Activated naive CD8-positive, alpha-beta T cell treated with anti-CD3 and anti-CD28 coated beads for 36 hours (primary cell): ENCODE measurements at regions not wholly inside any gene's neighbourhood (a gene's known extent, or its start where the extent isn't known, plus 50 kb on each side); places are given as distances from the start of the nearest gene placed in this dataset.
"Not testable (repeated sequence)": the region's sequence is repeated elsewhere in the genome, so short reads cannot be mapped to it uniquely, and the experiment has no call there.

Experiments
- DNase-seq: peaks from one replicate; pipeline ENCODE4 v3.0.0; 2021
- H3K27ac Mint-ChIP-seq: one replicate; pipeline ENCODE4 v1.8.0; 2022; ENCODE audit warnings: mild to moderate bottlenecking, moderate library complexity, mixed read lengths
- H3K27me3 Mint-ChIP-seq: one replicate; pipeline ENCODE4 v1.8.0; 2022; ENCODE audit warnings: mild to moderate bottlenecking, mixed read lengths
- H3K36me3 Mint-ChIP-seq: one replicate; pipeline ENCODE4 v1.8.0; 2021; ENCODE audit warnings: mild to moderate bottlenecking, mixed read lengths
- H3K4me1 Mint-ChIP-seq: one replicate; pipeline ENCODE4 v1.8.0; 2021; ENCODE audit warnings: mixed read lengths
- H3K4me3 Mint-ChIP-seq: one replicate; pipeline ENCODE4 v1.8.0; 2022; ENCODE audit warnings: mild to moderate bottlenecking, moderate library complexity, mixed read lengths
- H3K9me3 Mint-ChIP-seq: one replicate; pipeline ENCODE4 v1.8.0; 2022; ENCODE audit warnings: mixed read lengths

DNA sequence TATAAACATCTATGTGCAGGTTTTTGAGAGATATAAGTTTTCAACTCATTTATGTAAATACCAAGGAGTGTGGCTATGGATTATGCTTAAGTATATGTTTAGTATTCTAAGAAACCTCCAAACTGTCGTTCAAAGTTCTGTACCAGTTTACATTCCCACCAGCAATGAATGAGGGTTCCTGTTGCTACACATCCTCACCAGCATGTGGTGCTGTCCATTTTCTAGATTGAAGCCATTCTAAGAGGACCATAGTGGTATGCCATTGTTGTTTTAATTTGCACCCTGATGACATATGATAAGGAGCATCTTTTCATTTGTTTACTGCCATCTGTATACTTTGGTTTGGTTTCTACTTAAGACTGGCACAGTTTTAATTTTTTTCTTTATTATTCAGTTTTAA is 2097.9 kb downstream of the LRRC4C start:
- Mint-ChIP-seq H3K4me3 (no peak overlapping the region), H3K4me1 (no peaks in the 10 kb centered on the region), H3K9me3 (no peaks in the 10 kb centered on the region), H3K36me3 (no peaks in the 10 kb centered on the region), H3K27me3 (no peaks in the 10 kb centered on the region), H3K27ac (no peak overlapping the region)
- DNase-seq, result no peak

DNA sequence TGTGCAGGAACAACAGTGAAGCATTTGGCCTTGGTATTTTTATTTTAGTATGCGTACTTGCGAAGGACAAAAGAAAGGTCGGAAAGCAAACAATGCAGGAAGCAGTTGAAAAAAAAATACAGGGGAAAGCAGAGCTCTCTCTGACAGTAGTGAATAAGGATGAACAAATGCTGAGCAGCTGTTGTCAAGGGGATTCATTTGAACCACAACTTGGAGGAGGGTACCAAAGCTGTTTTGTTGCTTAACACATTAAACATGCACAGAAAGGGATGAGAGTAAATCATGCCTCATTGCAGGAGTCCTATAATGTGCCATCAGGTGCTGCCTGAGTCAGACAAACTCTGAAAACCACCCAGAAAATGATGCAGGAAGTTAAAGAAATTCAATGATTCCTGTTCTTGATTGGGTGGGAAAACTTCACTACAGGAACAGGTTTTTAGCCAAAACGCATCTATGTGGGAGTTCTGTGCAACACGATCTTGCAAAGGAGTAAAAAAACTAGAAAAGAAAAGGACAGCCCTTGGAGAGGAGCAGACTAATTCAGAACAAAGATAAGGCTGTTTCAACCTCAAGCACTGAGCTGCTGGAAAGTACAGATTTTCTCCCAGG is 2113.5 kb downstream of the LRRC4C start:
- Mint-ChIP-seq H3K9me3 (no peaks in the 10 kb centered on the region), H3K4me3 (no peak overlapping the region), H3K4me1 (no peaks in the 10 kb centered on the region), H3K36me3 (no peaks in the 10 kb centered on the region), H3K27ac (no peak overlapping the region), H3K27me3 (no peaks in the 10 kb centered on the region)
- DNase-seq, result no peak

DNA sequence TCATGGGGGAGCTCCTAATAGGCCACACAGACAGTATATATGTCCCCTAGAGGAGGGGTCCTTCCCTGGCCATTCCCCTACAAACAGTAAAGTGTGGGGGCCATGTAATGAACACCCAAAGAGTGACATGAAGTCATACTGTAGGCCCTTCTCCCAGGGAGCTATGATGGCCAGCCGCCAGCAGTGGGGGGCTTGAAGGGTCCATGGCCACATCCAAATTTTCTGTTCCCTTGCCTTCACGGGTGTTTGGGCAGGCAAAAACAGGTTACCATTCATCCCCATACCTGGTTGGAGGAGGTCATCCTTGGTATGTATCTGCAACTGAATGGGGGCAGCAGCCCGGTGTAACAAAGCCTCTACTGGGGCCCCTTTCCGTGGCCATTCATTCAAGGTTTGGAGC is 2118.0 kb downstream of the LRRC4C start:
- no peak for DNase-seq
- H3K9me3 Mint-ChIP-seq, result peaks cover 7% of the 10 kb centered on the region
- H3K4me3 Mint-ChIP-seq, result no peak overlapping the region
- H3K36me3 Mint-ChIP-seq, result no peaks in the 10 kb centered on the region
- no peak overlapping the region for H3K27ac Mint-ChIP-seq
- no peaks in the 10 kb centered on the region for H3K4me1 Mint-ChIP-seq
- no peaks in the 10 kb centered on the region for H3K27me3 Mint-ChIP-seq

DNA sequence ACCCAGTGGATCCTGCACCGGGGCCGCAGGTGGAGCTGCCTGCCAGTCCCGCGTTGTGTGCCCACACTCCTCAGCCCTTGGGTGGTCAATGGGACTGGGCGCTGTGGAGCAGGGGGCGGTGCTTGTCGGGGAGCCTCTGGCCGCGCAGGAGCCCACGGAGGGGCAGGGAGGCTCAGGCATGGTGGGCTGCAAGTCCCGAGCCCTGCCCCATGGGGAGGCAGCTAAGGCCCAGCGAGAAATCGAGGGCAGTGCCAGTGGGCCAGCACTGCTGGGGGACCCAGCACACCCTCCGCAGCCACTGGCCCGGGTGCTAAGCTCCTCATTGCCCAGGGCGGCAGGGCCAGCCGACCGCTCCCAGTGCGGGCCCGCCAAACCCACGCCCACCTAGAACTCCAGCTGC is 2126.4 kb downstream of the LRRC4C start:
- not testable (repeated sequence) for H3K27ac Mint-ChIP-seq, H3K9me3 Mint-ChIP-seq, H3K36me3 Mint-ChIP-seq, DNase-seq, H3K4me1 Mint-ChIP-seq, H3K27me3 Mint-ChIP-seq, H3K4me3 Mint-ChIP-seq

DNA sequence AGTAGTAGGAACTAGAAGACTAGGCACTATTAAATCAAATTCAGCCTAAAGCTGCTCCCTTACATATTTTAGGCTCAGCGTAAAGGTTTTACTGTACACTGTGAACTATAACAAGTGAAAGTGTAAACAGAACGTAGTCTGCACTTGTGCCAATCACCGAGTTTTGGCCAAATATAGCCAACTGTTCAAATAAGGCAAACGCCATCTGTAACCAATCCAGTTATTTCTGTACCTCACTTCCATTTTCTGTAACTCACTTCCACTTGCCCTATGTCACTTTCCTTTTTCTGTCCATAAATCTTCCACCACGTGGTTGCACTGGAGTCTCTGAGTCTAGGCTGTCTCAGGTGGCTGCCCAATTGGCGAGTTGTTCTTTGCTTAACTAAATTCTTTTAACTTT is 2132.2 kb downstream of the LRRC4C start:
- H3K27me3 Mint-ChIP-seq, result no peaks in the 10 kb centered on the region
- H3K36me3 Mint-ChIP-seq, result no peaks in the 10 kb centered on the region
- H3K4me1 Mint-ChIP-seq, result no peaks in the 10 kb centered on the region
- no peak overlapping the region for H3K4me3 Mint-ChIP-seq
- no peak for DNase-seq
- no peak overlapping the region for H3K27ac Mint-ChIP-seq
- peaks cover 4% of the 10 kb centered on the region for H3K9me3 Mint-ChIP-seq

DNA sequence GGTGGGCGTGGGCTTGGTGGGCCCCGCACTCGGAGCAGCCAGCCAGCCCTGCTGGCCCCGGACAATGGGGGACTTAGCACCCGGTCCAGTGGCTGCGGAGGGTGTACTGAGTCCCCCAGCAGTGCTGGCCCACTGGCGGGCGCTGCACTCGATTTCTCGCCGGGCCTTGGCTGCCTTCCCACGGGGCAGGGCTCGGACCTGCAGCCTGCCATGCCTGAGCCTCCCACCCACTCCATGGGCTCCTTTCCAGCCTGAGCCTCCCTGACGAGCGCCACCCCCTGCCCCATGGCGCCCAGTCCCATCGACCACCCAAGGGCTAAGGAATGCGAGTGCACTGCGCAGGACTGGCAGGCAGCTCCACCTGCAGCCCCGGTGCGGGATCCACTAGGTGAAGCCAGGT is 2147.6 kb downstream of the LRRC4C start:
- H3K4me1 Mint-ChIP-seq, DNase-seq, H3K27ac Mint-ChIP-seq, H3K4me3 Mint-ChIP-seq, H3K36me3 Mint-ChIP-seq, H3K27me3 Mint-ChIP-seq: not testable (repeated sequence)
- H3K9me3 Mint-ChIP-seq, result peaks cover 20% of the 10 kb centered on the region

DNA sequence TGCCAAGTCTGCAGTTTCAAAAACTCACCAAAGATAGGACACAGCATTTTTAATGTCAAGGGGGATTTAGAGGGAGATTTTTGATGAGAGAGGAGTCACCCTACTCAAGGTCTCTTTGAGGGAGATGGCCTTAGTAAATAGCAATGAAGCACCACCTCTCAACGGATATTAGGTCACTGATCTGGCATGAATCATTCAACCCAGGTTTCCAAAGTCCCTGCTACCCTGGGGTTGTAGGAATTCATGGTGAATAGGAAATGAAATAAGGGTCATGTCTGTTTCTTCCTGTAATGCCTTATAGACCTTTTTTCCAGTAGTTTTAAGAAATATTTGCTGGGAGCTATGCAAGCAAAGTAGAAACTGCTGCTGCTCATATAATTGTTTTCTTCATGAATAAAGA is 2154.9 kb downstream of the LRRC4C start:
- H3K27ac Mint-ChIP-seq, result no peak overlapping the region
- H3K4me1 Mint-ChIP-seq, result no peaks in the 10 kb centered on the region
- no peak overlapping the region for H3K4me3 Mint-ChIP-seq
- DNase-seq, result no peak
- H3K27me3 Mint-ChIP-seq, result no peaks in the 10 kb centered on the region
- H3K9me3 Mint-ChIP-seq, result peaks cover 10% of the 10 kb centered on the region
- no peaks in the 10 kb centered on the region for H3K36me3 Mint-ChIP-seq

DNA sequence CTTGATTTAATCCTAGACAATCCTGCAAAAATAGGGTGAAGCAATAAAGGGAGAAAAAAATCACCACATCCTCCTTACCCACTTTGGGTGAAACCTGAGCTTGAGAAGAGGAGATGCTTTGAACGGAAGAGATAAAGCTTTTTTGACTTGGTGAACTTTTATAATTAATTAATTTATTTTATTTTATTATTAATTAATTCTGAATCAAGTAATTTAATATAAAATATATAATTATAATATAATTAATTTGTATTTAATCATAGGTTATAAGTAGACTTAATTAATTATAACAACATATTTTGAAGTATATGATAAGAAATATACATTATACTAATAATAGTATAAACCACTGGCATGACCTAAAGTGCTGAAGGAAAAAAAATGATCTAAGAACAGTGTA is 2164.8 kb downstream of the LRRC4C start:
- H3K9me3 Mint-ChIP-seq, result peaks cover 6% of the 10 kb centered on the region
- no peak overlapping the region for H3K27ac Mint-ChIP-seq
- H3K36me3 Mint-ChIP-seq, result no peaks in the 10 kb centered on the region
- no peak overlapping the region for H3K4me3 Mint-ChIP-seq
- no peak for DNase-seq
- no peaks in the 10 kb centered on the region for H3K27me3 Mint-ChIP-seq
- H3K4me1 Mint-ChIP-seq, result no peaks in the 10 kb centered on the region

DNA sequence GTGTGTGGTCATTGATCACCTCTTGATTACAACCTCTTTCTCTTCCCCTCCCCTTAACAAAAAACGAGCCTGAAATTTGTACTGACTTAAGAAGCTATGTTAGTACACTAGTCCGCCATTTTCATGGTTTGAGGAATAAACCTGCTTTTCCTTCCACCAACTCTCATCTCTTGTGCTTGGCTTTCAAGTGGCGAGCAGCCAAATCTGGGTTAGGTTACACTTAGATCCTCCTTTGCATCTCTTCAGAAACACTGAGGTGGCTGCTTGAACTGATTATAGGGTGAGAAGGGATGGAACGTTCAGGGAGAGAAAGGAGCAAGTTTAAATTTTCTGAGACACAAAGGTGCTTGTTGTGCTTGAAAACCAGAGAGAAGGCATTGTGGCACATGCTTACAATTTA is 2171.4 kb downstream of the LRRC4C start:
- Mint-ChIP-seq H3K27ac (no peak overlapping the region), H3K36me3 (no peaks in the 10 kb centered on the region), H3K4me3 (no peak overlapping the region), H3K27me3 (no peaks in the 10 kb centered on the region), H3K9me3 (no peaks in the 10 kb centered on the region), H3K4me1 (no peaks in the 10 kb centered on the region)
- DNase-seq, result no peak

DNA sequence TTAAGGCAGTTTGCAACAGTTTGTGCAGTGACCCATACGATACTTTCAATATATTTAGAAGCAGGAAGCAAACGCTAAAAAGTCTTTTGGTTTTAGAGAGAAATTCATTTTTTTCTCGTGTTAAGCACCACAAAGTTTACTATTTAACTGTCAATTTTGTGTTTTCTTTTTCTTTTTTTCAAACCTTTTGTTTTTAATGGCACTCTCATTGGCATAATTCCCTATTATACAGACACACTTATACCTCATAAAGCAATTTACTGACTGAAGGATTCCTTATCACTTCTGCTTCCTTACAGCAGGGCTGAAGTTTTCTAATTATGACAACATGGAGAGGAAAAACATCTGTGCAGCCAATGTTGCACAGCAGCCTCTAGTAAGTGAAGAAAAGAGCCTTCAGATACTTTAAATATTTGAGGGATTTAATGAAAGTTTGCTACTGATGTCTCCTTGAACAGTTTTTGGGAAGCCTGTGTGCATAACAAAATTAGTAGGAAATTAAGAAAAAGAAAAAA is 2191.2 kb downstream of the LRRC4C start:
- Mint-ChIP-seq H3K27ac (no peak overlapping the region), H3K4me1 (no peaks in the 10 kb centered on the region), H3K4me3 (no peak overlapping the region), H3K27me3 (no peaks in the 10 kb centered on the region), H3K36me3 (no peaks in the 10 kb centered on the region), H3K9me3 (peaks cover 1% of the 10 kb centered on the region)
- no peak for DNase-seq

DNA sequence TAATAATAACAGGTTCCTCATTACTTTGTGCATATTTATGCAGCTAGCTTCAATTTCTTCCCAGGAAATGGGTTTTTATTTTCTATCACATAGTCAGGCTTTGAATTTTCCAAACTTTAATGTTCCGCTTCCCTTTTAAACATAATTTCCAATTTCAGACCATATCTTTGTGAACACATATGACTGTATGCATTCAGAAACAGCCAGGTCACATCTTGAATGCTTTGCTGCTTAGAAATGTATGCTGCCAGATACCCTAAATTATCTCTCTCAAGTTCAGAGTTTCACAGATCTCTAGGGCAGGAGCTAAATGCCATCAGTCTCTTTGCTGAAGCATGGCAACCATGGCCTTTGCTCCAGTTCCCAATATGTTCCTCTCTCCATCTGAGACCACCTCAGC is 2203.8 kb downstream of the LRRC4C start:
- H3K36me3 Mint-ChIP-seq, result no peaks in the 10 kb centered on the region
- H3K4me3 Mint-ChIP-seq, result no peak overlapping the region

DNA sequence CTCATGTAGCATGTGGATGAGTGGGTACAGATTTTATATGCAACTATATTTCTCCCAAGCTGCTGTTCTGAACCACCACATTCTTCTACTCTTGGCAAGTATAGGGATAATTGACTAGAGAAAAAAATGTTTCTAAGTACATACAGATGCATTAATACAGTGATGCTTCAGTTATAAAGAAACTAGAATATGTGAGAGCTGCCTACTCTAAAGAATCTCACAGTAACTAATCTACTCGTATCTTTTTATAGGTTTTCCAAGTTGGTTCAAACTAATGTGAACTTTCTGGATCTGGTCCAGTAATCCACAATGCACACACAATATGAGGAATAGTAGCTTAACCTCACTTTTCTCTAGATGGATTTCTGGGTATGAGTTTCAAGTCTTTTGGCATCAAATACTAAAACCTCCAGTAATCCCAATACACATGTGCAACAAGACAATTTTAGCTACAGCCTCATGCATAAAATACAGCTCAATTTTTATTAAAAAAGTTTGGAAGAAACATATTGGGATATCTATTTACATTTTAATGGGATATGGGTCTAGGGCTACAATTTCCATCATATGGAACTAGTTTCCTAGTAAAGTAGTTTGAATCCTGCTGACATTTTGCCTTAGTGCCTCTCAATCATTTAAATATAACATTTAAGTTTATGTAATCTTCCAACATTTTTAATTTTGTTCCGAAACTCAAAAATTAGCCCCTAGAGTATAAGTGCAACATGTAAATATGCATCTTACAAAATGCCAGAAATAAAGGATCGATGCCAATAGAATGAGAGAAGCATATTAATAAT is 2209.7 kb downstream of the LRRC4C start:
- Mint-ChIP-seq H3K27me3 (no peaks in the 10 kb centered on the region), H3K4me3 (no peak overlapping the region), H3K36me3 (no peaks in the 10 kb centered on the region), H3K9me3 (peaks cover 6% of the 10 kb centered on the region), H3K4me1 (no peaks in the 10 kb centered on the region), H3K27ac (no peak overlapping the region)
- no peak for DNase-seq

More for the DNA sequence above, 2203.8 kb downstream of the LRRC4C start:
- DNase-seq, result no peak
- H3K27me3 Mint-ChIP-seq, result no peaks in the 10 kb centered on the region
- no peak overlapping the region for H3K27ac Mint-ChIP-seq
- peaks cover 16% of the 10 kb centered on the region for H3K9me3 Mint-ChIP-seq
- H3K4me1 Mint-ChIP-seq, result no peaks in the 10 kb centered on the region

DNA sequence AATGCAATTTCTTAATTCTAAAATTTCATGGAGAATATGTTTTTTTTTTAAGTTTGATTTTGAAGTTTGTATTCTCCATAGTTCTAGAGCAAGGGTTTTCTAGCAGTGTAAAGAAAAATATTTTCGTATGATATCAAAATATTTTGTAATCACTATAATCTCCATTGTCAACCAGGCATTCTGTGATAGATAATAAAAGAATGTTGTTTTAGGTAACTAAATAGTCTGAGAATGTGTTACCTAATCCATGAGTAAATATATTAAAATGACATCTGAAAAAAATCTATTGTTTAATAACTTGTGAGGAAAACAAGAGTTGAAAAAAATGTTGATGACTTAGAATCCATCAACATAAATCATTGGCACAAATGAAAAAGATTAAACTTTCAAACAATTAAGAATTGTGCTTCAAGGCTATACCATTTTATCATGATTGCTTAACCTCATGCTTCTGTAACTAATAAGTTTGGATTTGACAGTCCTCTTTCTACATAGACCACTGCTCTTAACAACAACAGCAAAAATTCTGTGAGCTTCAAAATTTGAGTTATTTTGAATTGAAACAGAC is 2211.8 kb downstream of the LRRC4C start:
- no peaks in the 10 kb centered on the region for H3K27me3 Mint-ChIP-seq
- no peaks in the 10 kb centered on the region for H3K4me1 Mint-ChIP-seq
- no peak for DNase-seq
- no peak overlapping the region for H3K27ac Mint-ChIP-seq
- H3K4me3 Mint-ChIP-seq, result no peak overlapping the region
- no peaks in the 10 kb centered on the region for H3K36me3 Mint-ChIP-seq
- H3K9me3 Mint-ChIP-seq, result no peaks in the 10 kb centered on the region

DNA sequence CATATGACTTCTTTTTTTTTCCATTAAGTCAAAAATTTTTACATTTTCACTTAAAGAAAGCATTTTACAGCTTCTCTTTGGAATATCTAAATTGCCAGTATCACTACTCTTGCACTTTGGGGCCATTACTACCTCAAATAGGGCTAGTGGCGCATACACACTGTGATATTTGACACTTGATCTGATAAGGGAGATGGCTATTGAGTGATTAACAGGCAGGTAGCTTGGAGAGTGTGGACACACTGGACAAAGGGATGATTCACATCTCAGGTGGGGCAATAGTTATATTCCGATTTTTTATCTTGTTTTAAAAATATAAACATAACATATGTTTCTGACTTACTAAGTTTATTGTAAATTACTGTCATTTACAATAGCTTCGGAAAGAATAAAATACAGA is 2219.9 kb downstream of the LRRC4C start:
- Mint-ChIP-seq H3K27ac (no peak overlapping the region), H3K36me3 (no peaks in the 10 kb centered on the region), H3K9me3 (peaks cover 8% of the 10 kb centered on the region), H3K4me3 (no peak overlapping the region), H3K4me1 (no peaks in the 10 kb centered on the region), H3K27me3 (no peaks in the 10 kb centered on the region)
- DNase-seq, result no peak

DNA sequence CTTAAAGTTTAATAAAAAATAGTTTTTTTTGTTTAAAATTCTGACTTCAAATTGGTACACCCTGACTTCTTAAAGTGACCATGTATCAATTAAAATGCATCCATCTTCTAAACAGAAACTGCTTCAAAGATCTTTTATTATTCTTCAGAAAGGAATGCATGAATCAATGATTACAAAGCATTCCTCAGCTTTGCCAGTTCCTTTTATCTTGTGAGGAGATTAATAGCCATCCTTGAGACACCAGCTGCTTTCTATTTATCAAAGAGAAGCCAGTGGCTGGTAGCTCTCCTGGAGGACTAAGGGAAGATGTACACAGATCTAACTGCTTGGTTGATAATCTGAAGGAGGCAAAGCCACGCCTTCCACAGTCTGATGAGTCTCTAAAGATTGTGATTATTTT is 2222.5 kb downstream of the LRRC4C start:
- no peak overlapping the region for H3K27ac Mint-ChIP-seq
- H3K36me3 Mint-ChIP-seq, result no peaks in the 10 kb centered on the region
- no peaks in the 10 kb centered on the region for H3K27me3 Mint-ChIP-seq
- H3K4me1 Mint-ChIP-seq, result no peaks in the 10 kb centered on the region
- no peak for DNase-seq
- no peak overlapping the region for H3K4me3 Mint-ChIP-seq
- peaks cover 10% of the 10 kb centered on the region for H3K9me3 Mint-ChIP-seq
